Erythroblast (primary cell): ENCODE measurements at regions not wholly inside any gene's neighbourhood (a gene's known extent, or its start where the extent isn't known, plus 50 kb on each side); places are given as distances from the start of the nearest gene placed in this dataset.

Experiments used
- GATA1 ChIP-seq: IDR thresholded peaks from 2 replicates; pipeline ENCODE4 v1.6.1; 2011; ENCODE audit warnings: low read depth, mild to moderate bottlenecking, control low read depth, low read length, moderate library complexity
- POLR2A ChIP-seq: IDR thresholded peaks from 2 replicates; pipeline ENCODE4 v1.6.1; 2011; ENCODE audit warnings: mild to moderate bottlenecking, low read length

GRCh38 chr15:96124436-96124835, 206.1 kb upstream of the NR2F2 start:
- TF ChIP-seq POLR2A = no peak
- TF ChIP-seq GATA1 = no peak
